Chondrocyte (in vitro differentiated cells): ENCODE measurements at regions not wholly inside any gene's neighbourhood (a gene's known extent, or its start where the extent isn't known, plus 50 kb on each side); places are given as distances from the start of the nearest gene placed in this dataset.

Source experiments
- DNase-seq: peaks from one replicate; pipeline ENCODE4 v3.0.0; 2021; ENCODE audit warnings: mixed read lengths, low spot score
- H3K27ac Mint-ChIP-seq: one replicate; pipeline ENCODE4 v1.8.0; 2021; ENCODE audit warnings: mild to moderate bottlenecking, moderate library complexity, mixed read lengths; ENCODE audit not compliant: unreplicated experiment
- H3K27me3 Mint-ChIP-seq: 2 replicates; pipeline ENCODE4 v1.8.0; 2021; ENCODE audit warnings: low read depth, mixed read lengths
- H3K36me3 Mint-ChIP-seq: 2 replicates; pipeline ENCODE4 v1.8.0; 2021; ENCODE audit warnings: low read depth, mixed read lengths
- H3K4me1 Mint-ChIP-seq: 2 replicates; pipeline ENCODE4 v1.8.0; 2021; ENCODE audit warnings: low read depth, mild to moderate bottlenecking, mixed read lengths
- H3K4me3 Mint-ChIP-seq: one replicate; pipeline ENCODE4 v1.8.0; 2021; ENCODE audit warnings: mild to moderate bottlenecking, moderate library complexity, mixed read lengths; ENCODE audit not compliant: unreplicated experiment
- H3K9me3 Mint-ChIP-seq: 2 replicates; pipeline ENCODE4 v1.8.0; 2021; ENCODE audit warnings: low read depth, mixed read lengths
- TF ChIP-seq, protein P1 (sequence below): fragments of 200-600 bp; sonication (generic); IDR thresholded peaks from 2 replicates; pipeline ENCODE4 v1.5.0; 2021; ENCODE audit warnings: antibody characterized with exemption, mild to moderate bottlenecking, moderate library complexity

DNA sequence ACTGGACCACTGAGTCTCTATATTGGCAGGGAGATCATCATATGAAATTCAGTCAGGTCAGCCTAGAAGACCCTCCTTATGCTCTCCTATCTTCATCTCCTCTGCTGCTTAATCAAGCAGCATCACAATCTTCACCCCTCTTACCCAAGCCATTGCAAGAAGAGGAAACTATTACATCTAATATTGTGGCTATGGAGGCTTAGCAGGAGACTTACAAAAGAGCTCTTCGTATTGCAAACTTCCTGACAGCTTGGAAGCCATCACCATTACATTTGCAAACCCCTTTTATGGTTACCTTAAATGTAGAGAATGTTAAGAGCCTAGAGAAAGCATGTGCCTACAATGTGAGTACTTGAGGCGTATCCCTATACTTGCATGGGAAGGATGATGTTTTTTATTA, 87.2 kb upstream of the STXBP5 start:
- no peaks in the 10 kb centered on the region for H3K27me3 Mint-ChIP-seq
- H3K9me3 Mint-ChIP-seq: peaks cover 4% of the 10 kb centered on the region
- H3K27ac Mint-ChIP-seq: no peak overlapping the region
- H3K4me1 Mint-ChIP-seq: peaks cover 30% of the 10 kb centered on the region
- no peak overlapping the region for H3K4me3 Mint-ChIP-seq
- no peak for DNase-seq
- peaks cover 2% of the 10 kb centered on the region for H3K36me3 Mint-ChIP-seq
- TF ChIP-seq, protein P1, sequence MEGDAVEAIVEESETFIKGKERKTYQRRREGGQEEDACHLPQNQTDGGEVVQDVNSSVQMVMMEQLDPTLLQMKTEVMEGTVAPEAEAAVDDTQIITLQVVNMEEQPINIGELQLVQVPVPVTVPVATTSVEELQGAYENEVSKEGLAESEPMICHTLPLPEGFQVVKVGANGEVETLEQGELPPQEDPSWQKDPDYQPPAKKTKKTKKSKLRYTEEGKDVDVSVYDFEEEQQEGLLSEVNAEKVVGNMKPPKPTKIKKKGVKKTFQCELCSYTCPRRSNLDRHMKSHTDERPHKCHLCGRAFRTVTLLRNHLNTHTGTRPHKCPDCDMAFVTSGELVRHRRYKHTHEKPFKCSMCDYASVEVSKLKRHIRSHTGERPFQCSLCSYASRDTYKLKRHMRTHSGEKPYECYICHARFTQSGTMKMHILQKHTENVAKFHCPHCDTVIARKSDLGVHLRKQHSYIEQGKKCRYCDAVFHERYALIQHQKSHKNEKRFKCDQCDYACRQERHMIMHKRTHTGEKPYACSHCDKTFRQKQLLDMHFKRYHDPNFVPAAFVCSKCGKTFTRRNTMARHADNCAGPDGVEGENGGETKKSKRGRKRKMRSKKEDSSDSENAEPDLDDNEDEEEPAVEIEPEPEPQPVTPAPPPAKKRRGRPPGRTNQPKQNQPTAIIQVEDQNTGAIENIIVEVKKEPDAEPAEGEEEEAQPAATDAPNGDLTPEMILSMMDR: no peak

DNA sequence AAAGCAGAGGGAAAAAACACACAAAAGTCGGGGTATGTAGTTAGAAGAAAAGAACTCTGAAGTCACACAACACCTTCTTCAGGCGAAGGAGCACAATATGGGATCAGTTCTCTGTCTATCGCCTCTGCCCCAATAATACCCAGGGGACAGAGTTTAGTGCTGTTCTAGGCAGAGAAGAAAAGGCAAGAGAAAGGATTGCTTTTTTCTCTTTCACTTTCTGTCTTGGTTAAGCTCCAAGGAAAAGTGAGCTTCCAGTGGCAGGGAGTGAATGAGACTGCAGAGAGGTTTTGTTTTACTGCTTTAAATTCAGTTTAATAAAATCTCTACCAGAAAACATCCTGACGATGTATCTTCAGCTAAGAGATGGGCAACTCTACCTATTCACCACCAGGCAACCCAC, 86.6 kb upstream of the STXBP5 start:
- no peak for DNase-seq
- H3K4me3 Mint-ChIP-seq: peak overlapping the region; percentile 31
- no peaks in the 10 kb centered on the region for H3K27me3 Mint-ChIP-seq
- peak overlapping the region; percentile 14 for H3K27ac Mint-ChIP-seq
- peaks cover 2% of the 10 kb centered on the region for H3K36me3 Mint-ChIP-seq
- H3K9me3 Mint-ChIP-seq: peaks cover 4% of the 10 kb centered on the region
- TF ChIP-seq, protein P1: no peak
- H3K4me1 Mint-ChIP-seq: peaks cover 27% of the 10 kb centered on the region

DNA sequence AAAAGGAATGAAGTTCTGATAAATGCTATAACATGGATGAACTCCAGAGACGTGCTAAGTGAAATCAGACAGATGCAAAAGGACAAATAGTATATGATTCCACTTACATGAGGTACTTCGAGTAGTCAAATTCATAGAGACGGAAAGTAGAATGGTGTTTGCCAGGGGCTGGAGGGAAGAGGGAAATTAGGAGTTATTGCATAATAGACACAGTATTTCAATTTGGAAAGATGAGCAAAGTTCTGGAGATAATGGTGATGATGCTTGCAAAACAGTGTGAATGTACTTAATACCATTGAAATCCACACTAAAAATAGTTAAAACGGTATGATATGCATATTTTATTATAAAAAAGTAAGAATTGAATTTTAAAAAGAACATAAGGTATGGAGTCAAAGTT, 84.9 kb upstream of the STXBP5 start:
- Mint-ChIP-seq H3K9me3 (peaks cover 4% of the 10 kb centered on the region), H3K27ac (no peak overlapping the region), H3K4me3 (no peak overlapping the region), H3K36me3 (peaks cover 2% of the 10 kb centered on the region), H3K27me3 (no peaks in the 10 kb centered on the region), H3K4me1 (peaks cover 14% of the 10 kb centered on the region)
- DNase-seq: no peak
- TF ChIP-seq, protein P1: no peak

DNA sequence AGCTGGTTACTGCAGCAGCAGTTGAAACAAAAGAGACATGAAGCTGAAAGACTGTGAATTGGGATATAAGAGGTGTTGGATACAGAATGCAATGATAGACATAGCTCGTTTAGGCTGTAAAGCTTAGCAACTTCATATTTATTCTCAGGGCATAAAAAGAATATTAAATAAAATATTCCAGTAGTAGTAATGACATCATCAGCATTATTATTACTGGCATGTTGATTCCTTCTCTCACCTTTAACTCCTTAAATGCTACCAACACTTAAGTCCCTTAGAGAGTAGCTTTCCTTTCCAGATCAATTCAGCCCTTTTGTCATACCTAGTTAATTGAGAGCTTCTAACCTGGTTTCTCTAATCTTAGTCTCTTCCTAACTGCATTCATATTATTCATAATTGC, 81.4 kb upstream of the STXBP5 start:
- Mint-ChIP-seq H3K4me3 (no peak overlapping the region), H3K36me3 (peaks cover 2% of the 10 kb centered on the region), H3K4me1 (peaks cover 10% of the 10 kb centered on the region), H3K27ac (no peak overlapping the region), H3K9me3 (peaks cover 4% of the 10 kb centered on the region), H3K27me3 (no peaks in the 10 kb centered on the region)
- no peak for DNase-seq
- TF ChIP-seq, protein P1: no peak

DNA sequence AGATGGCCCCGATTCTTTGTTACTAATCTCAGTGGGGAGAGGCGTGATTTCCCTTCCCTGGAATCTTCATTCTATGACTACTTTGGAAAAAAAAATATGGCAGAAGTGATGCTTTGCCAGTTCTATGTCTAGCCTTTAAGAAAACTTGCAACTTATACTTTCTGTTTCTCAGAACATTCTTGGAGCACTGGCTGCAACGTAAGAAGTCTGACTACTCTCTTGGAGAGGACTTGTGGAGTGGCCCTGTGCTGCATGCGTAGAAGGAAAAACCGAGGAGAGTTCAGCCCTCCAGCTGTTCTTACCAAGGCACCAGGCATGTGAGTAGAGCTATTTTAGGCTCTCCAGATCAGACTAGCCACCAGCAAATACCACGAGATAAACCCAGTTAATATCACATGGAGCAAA, 77.6 kb upstream of the STXBP5 start:
- no peak for DNase-seq
- no peaks in the 10 kb centered on the region for H3K27me3 Mint-ChIP-seq
- peak overlapping the region; percentile 45 for H3K27ac Mint-ChIP-seq
- TF ChIP-seq, protein P1: no peak
- no peaks in the 10 kb centered on the region for H3K36me3 Mint-ChIP-seq
- peak overlapping the region; percentile 12 for H3K4me3 Mint-ChIP-seq
- H3K9me3 Mint-ChIP-seq: no peaks in the 10 kb centered on the region
- peaks cover 10% of the 10 kb centered on the region for H3K4me1 Mint-ChIP-seq
